DOHH2 (cell line): ENCODE measurements at regions not wholly inside any gene's neighbourhood (a gene's known extent, or its start where the extent isn't known, plus 50 kb on each side); places are given as distances from the start of the nearest gene placed in this dataset.

Experiments
- H3F3A ChIP-seq: fragments of 200-600 bp; sonication (generic), shearing (Covaris generic); 2 replicates; pipeline ENCODE4 v1.6.0; 2016; ENCODE audit warnings: antibody characterized with exemption, mild to moderate bottlenecking; ENCODE audit not compliant: control insufficient read depth, insufficient read depth
- H3K27ac ChIP-seq: fragments of 200-600 bp; sonication (generic); 2 replicates; pipeline ENCODE4 v1.5.1; 2014; ENCODE audit warnings: low read depth, mild to moderate bottlenecking, low read length, moderate library complexity
- H3K27me3 ChIP-seq: fragments of 200-600 bp; sonication (generic); 2 replicates; pipeline ENCODE4 v1.6.1; 2014; ENCODE audit warnings: mild to moderate bottlenecking, low read length, mixed read lengths; ENCODE audit not compliant: control insufficient read depth
- H3K36me3 ChIP-seq: fragments of 200-600 bp; sonication (generic); 2 replicates; pipeline ENCODE4 v1.6.1; 2014; ENCODE audit warnings: mild to moderate bottlenecking, low read length, moderate library complexity, mixed read lengths; ENCODE audit not compliant: control insufficient read depth
- H3K4me1 ChIP-seq: fragments of 200-600 bp; sonication (generic); 2 replicates; pipeline ENCODE4 v1.6.1; 2014; ENCODE audit warnings: mild to moderate bottlenecking, low read length, mixed read lengths; ENCODE audit not compliant: control insufficient read depth
- H3K4me2 ChIP-seq: fragments of 200-600 bp; sonication (generic); 2 replicates; pipeline ENCODE4 v1.6.0; 2014; ENCODE audit warnings: mild to moderate bottlenecking, low read length, moderate library complexity
- H3K4me3 ChIP-seq: fragments of 200-600 bp; sonication (generic); 2 replicates; pipeline ENCODE4 v1.5.1; 2014; ENCODE audit warnings: mild to moderate bottlenecking, low read length, mixed read lengths
- H3K79me2 ChIP-seq: fragments of 200-600 bp; sonication (generic); 2 replicates; pipeline ENCODE4 v1.6.1; 2014; ENCODE audit warnings: mild to moderate bottlenecking, low read length, mixed read lengths; ENCODE audit not compliant: control insufficient read depth
- H3K9me2 ChIP-seq: fragments of 200-600 bp; sonication (generic); replicated peaks from 2 replicates; pipeline ENCODE4 v1.6.1; 2014; ENCODE audit warnings: mild to moderate bottlenecking, low read length, mixed read lengths; ENCODE audit not compliant: control insufficient read depth
- H3K9me3 ChIP-seq: fragments of 200-600 bp; sonication (generic); 2 replicates; pipeline ENCODE4 v1.6.1; 2014; ENCODE audit warnings: antibody characterized with exemption, low read length, mixed read lengths; ENCODE audit not compliant: control insufficient read depth, insufficient read depth
- H4K20me1 ChIP-seq: fragments of 200-600 bp; sonication (generic); 2 replicates; pipeline ENCODE4 v1.6.0; 2014; ENCODE audit warnings: low read depth, mild to moderate bottlenecking, antibody characterized with exemption, low read length, moderate library complexity; ENCODE audit not compliant: control insufficient read depth, insufficient read depth
- EZH2phosphoT487 ChIP-seq: fragments of 200-600 bp; sonication (generic); IDR thresholded peaks from 2 replicates; pipeline ENCODE4 v1.6.1; 2017; ENCODE audit warnings: borderline replicate concordance, mild to moderate bottlenecking, antibody characterized with exemption, low read length, moderate library complexity, mixed read lengths
- TF ChIP-seq, protein P1 (sequence below): fragments of 200-600 bp; sonication (generic); IDR thresholded peaks from one replicate; pipeline ENCODE4 v1.5.1; 2014; ENCODE audit warnings: antibody characterized with exemption, mild to moderate bottlenecking, low read depth, low read length; ENCODE audit not compliant: poor library complexity, severe bottlenecking

DNA sequence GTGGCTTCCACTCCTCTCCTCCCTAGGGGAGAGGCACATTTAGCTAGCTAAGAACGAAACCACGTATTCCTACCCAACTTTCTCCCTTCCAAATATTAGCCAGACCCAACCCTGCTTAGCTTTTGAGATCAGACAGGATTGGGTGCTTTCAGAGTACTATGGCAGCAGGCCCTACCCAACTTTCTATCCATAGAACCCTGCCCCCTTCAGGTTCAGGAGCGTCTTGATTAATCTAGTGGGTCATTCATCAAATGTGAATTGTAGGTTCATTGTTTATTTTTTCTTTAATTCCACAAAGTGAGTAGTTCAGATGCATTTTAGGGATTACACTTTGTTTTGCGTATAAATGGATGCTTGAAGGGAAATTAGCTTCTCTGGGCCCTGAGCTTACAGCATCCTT lies 188.3 kb downstream of the MIB1 start:
- no peak for TF ChIP-seq EZH2phosphoT487
- TF ChIP-seq, protein P1, sequence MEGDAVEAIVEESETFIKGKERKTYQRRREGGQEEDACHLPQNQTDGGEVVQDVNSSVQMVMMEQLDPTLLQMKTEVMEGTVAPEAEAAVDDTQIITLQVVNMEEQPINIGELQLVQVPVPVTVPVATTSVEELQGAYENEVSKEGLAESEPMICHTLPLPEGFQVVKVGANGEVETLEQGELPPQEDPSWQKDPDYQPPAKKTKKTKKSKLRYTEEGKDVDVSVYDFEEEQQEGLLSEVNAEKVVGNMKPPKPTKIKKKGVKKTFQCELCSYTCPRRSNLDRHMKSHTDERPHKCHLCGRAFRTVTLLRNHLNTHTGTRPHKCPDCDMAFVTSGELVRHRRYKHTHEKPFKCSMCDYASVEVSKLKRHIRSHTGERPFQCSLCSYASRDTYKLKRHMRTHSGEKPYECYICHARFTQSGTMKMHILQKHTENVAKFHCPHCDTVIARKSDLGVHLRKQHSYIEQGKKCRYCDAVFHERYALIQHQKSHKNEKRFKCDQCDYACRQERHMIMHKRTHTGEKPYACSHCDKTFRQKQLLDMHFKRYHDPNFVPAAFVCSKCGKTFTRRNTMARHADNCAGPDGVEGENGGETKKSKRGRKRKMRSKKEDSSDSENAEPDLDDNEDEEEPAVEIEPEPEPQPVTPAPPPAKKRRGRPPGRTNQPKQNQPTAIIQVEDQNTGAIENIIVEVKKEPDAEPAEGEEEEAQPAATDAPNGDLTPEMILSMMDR, result no peak
- Histone ChIP-seq H3K9me2 (no peaks in the 10 kb centered on the region), H3K27me3 (no peaks in the 10 kb centered on the region), H3K4me3 (no peak overlapping the region), H3K36me3 (no peaks in the 10 kb centered on the region), H3K79me2 (no peaks in the 10 kb centered on the region), H3K9me3 (no peaks in the 10 kb centered on the region), H4K20me1 (no peaks in the 10 kb centered on the region), H3K4me2 (no peak overlapping the region), H3K27ac (no peak overlapping the region), H3K4me1 (no peaks in the 10 kb centered on the region), H3F3A (no peaks in the 10 kb centered on the region)

DNA sequence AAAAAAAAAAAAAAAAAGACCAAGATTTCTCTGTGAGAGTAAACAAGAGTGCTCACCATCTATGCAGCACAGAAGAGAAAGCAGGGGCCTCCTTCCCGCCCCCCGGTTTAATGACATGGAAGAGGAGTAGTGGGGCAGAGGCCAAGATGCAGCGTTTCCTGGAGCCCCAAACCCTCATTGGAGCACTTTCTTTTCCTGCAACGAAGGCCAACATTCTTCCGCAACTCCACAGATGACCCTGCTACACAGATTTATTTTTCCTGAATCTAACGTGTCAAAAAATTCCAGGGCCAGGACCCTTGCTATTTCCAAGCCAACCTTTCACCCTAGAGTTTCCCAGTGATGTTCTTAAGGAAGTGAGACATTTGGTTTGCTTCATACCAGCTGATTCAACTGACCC lies 189.6 kb downstream of the MIB1 start:
- H3K36me3 ChIP-seq, result no peaks in the 10 kb centered on the region
- H4K20me1 ChIP-seq, result no peaks in the 10 kb centered on the region
- no peak overlapping the region for H3K4me2 ChIP-seq
- no peaks in the 10 kb centered on the region for H3F3A ChIP-seq
- TF ChIP-seq, protein P1, result no peak
- no peak for TF ChIP-seq EZH2phosphoT487
- no peak overlapping the region for H3K27ac ChIP-seq
- no peaks in the 10 kb centered on the region for H3K4me1 ChIP-seq
- no peaks in the 10 kb centered on the region for H3K79me2 ChIP-seq
- H3K27me3 ChIP-seq, result no peaks in the 10 kb centered on the region
- H3K4me3 ChIP-seq, result no peak overlapping the region
- no peaks in the 10 kb centered on the region for H3K9me2 ChIP-seq
- no peaks in the 10 kb centered on the region for H3K9me3 ChIP-seq

DNA sequence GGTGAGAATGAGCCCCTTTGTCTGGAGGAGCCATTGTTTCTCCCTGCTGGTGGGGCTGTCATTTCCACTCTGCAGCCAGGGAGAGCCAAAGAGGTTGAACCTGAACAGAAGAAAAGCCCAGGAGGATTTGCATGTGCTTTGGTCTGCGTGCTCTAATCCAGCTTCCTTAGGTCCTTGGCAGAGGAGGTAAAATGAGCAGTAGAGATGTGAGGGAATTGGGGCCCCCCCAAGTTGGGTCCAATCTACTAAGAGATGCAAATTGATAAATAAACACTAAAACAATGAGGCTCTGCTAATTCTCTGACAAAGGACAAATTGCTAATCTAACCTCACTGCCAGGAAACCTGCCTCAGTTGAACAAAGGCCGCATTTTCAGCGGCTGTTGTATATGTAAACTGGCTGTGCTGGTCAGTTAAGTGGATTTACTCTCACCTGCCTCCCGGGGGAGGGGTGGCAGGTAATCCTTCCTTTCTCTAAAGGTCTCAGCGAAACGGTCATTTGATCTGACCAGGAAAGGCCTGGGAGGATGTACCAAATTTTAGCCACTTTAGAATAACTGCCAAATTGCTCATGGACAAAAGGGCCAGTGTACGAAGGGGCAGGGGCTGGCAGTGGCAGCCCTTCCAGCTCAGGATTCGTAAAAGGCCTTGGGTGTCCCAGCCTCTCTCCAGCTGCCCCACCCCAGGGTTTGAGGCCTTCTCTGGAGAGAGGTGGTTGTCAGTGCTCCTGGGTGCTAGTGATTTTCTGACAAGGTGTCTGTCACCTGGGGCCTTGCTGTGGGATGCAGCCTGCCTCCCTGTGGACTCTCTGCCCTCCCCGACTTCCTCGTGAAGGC lies 193.6 kb downstream of the MIB1 start:
- Histone ChIP-seq H3K9me2 (no peaks in the 10 kb centered on the region), H3K4me3 (no peak overlapping the region), H3K36me3 (no peaks in the 10 kb centered on the region), H3K79me2 (no peaks in the 10 kb centered on the region), H3F3A (no peaks in the 10 kb centered on the region), H3K9me3 (no peaks in the 10 kb centered on the region), H3K4me2 (no peak overlapping the region), H3K27me3 (no peaks in the 10 kb centered on the region), H3K27ac (no peak overlapping the region), H3K4me1 (no peaks in the 10 kb centered on the region), H4K20me1 (no peaks in the 10 kb centered on the region)
- no peak for TF ChIP-seq EZH2phosphoT487
- TF ChIP-seq, protein P1, result no peak
